Duodenal mucosa (tissue), 2 donors: ENCODE measurements at regions not wholly inside any gene's neighbourhood (a gene's known extent, or its start where the extent isn't known, plus 50 kb on each side); places are given as distances from the start of the nearest gene placed in this dataset.

Experiments
- H3K27ac ChIP-seq: one replicate; pipeline ENCODE4 v1.7.0; 2013; ENCODE audit warnings: low read depth, low read length
- H3K27me3 ChIP-seq, 2 donors: one replicate each; pipeline ENCODE4 v1.7.0; 2013; ENCODE audit warnings: low read length in 2 of 2, control low read depth in 1 of 2; ENCODE audit not compliant: insufficient read depth in 2 of 2, control insufficient read depth in 1 of 2
- H3K36me3 ChIP-seq, 2 donors: one replicate each; pipeline ENCODE4 v1.7.0; 2013; ENCODE audit warnings: low read length in 2 of 2, control low read depth in 1 of 2; ENCODE audit not compliant: insufficient read depth in 2 of 2, control insufficient read depth in 1 of 2
- H3K4me1 ChIP-seq, 2 donors: one replicate each; pipeline ENCODE4 v1.7.0; 2013; ENCODE audit warnings: low read length in 2 of 2, control low read depth in 1 of 2; ENCODE audit not compliant: insufficient read depth in 2 of 2, control insufficient read depth in 1 of 2
- H3K4me3 ChIP-seq, 2 donors: one replicate each; pipeline ENCODE4 v1.7.0; 2013; ENCODE audit warnings: low read length in 2 of 2, low read depth in 1 of 2
- H3K9ac ChIP-seq, 2 donors: one replicate each; pipeline ENCODE4 v1.7.0; 2013; ENCODE audit warnings: low read length in 2 of 2, low read depth in 1 of 2
- H3K9me3 ChIP-seq, 2 donors: one replicate each; pipeline ENCODE4 v1.7.0; 2013; ENCODE audit warnings: low read length in 2 of 2, control low read depth in 1 of 2; ENCODE audit not compliant: control insufficient read depth in 1 of 2

GRCh38 chr2:217724471-217724870 lies 278.3 kb downstream of the TNS1 start:
- Histone ChIP-seq H3K9me3 (no peaks in the 10 kb centered on the region), H3K27ac (no peak overlapping the region), H3K36me3 (no peaks in the 10 kb centered on the region), H3K4me1 (no peaks in the 10 kb centered on the region), H3K9ac (no peak overlapping the region), H3K4me3 (no peak overlapping the region), H3K27me3 (no peaks in the 10 kb centered on the region)

GRCh38 chr2:217723981-217724380 lies 278.8 kb downstream of the TNS1 start:
- no peak overlapping the region for H3K27ac ChIP-seq
- no peaks in the 10 kb centered on the region for H3K36me3 ChIP-seq
- H3K9ac ChIP-seq = no peak overlapping the region
- no peaks in the 10 kb centered on the region for H3K27me3 ChIP-seq
- H3K9me3 ChIP-seq = no peaks in the 10 kb centered on the region
- H3K4me3 ChIP-seq = no peak overlapping the region
- no peaks in the 10 kb centered on the region for H3K4me1 ChIP-seq

GRCh38 chr2:217722883-217723472 lies 279.8 kb downstream of the TNS1 start:
- Histone ChIP-seq H3K27ac (no peak overlapping the region), H3K4me1 (no peaks in the 10 kb centered on the region), H3K36me3 (no peaks in the 10 kb centered on the region), H3K9ac (no peak overlapping the region), H3K27me3 (no peaks in the 10 kb centered on the region), H3K9me3 (no peaks in the 10 kb centered on the region), H3K4me3 (no peak overlapping the region)

GRCh38 chr2:217717646-217718045 lies 285.1 kb downstream of the TNS1 start:
- H3K27ac ChIP-seq = no peak overlapping the region
- H3K9ac ChIP-seq = no peak overlapping the region
- H3K4me3 ChIP-seq = no peak overlapping the region
- H3K4me1 ChIP-seq = peaks cover 0 to 7% of the 10 kb centered on the region in 2 donors
- no peaks in the 10 kb centered on the region for H3K27me3 ChIP-seq
- no peaks in the 10 kb centered on the region for H3K9me3 ChIP-seq
- H3K36me3 ChIP-seq = no peaks in the 10 kb centered on the region

DNA sequence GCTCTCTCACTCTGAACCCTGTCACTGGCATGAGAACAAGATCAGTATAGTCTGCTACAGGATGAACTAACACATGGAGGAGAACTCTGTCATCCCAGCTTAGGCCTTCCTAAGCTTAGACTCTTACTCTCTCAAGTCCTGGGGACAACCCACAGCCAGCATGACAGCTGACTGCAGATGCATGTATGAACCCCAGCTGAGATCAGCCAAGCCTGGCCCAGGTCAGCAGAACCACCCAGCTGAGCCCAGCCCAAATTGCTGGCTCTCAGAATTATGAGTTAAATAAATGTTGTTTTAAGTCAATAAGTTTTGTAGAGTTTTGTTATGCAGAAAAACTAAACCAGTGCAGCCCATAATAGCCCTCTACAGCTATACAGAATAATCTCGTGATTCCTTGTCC lies 287.3 kb downstream of the TNS1 start:
- H3K36me3 ChIP-seq = no peaks in the 10 kb centered on the region
- no peaks in the 10 kb centered on the region for H3K9me3 ChIP-seq
- H3K9ac ChIP-seq = no peak overlapping the region
- H3K27me3 ChIP-seq = no peaks in the 10 kb centered on the region
- no peak overlapping the region for H3K4me3 ChIP-seq
- peaks cover 0 to 7% of the 10 kb centered on the region in 2 donors for H3K4me1 ChIP-seq
- H3K27ac ChIP-seq = no peak overlapping the region

DNA sequence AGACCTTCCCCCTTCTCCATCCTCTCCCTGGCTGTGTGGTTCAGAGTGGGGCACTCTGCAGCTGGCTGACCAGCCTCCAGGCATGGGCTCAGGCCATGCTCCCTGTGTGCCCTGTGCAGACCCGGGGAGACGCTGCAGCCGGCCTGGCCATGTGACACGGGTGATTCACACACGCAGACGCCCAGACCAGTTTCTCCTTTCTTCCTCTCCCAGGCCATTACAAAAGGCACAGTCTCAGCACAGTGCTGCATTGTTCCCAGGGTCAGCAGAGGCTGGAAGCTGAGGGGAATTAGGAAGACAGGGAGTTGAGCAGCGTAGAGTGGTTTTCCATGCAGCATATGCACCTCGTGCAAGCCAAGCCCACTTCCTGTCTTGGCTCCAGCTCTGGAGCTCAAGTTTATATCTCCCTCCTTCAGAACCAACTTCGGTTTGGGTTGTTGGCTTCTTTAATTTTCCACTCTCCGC lies 288.5 kb downstream of the TNS1 start:
- no peaks in the 10 kb centered on the region for H3K27me3 ChIP-seq
- peaks cover 0 to 7% of the 10 kb centered on the region in 2 donors for H3K4me1 ChIP-seq
- no peak overlapping the region for H3K4me3 ChIP-seq
- H3K27ac ChIP-seq = no peak overlapping the region
- H3K9me3 ChIP-seq = no peaks in the 10 kb centered on the region
- no peaks in the 10 kb centered on the region for H3K36me3 ChIP-seq
- H3K9ac ChIP-seq = no peak overlapping the region

GRCh38 chr2:217713395-217714286 lies 289.2 kb downstream of the TNS1 start:
- no peaks in the 10 kb centered on the region for H3K36me3 ChIP-seq
- no peak overlapping the region for H3K9ac ChIP-seq
- H3K4me3 ChIP-seq = no peak overlapping the region
- H3K27ac ChIP-seq = no peak overlapping the region
- H3K27me3 ChIP-seq = no peaks in the 10 kb centered on the region
- peaks cover 0 to 7% of the 10 kb centered on the region in 2 donors for H3K4me1 ChIP-seq
- H3K9me3 ChIP-seq = no peaks in the 10 kb centered on the region

DNA sequence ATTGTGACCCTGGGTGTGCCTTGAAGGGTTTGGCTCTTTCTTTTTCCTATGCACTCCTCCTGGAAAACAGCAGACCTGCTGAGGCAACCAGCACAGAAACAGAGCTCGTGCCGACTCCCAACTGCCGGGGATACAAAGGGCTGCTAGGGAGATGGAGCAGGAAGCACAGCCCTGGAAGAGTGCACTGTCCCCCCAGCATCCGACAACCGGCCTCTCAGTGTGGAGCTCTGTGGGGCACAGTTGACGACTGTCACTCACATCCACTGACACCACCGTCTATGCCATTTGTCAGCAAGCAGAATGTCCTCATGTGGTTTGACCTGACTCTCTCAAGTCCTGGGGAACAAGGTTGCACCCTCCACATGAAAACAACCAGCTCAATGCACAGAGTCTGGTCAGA lies 290.4 kb downstream of the TNS1 start:
- H3K4me1 ChIP-seq = peaks cover 0 to 7% of the 10 kb centered on the region in 2 donors
- no peaks in the 10 kb centered on the region for H3K36me3 ChIP-seq
- H3K27ac ChIP-seq = no peak overlapping the region
- no peaks in the 10 kb centered on the region for H3K9me3 ChIP-seq
- H3K4me3 ChIP-seq = no peak overlapping the region
- H3K9ac ChIP-seq = no peak overlapping the region
- no peaks in the 10 kb centered on the region for H3K27me3 ChIP-seq

DNA sequence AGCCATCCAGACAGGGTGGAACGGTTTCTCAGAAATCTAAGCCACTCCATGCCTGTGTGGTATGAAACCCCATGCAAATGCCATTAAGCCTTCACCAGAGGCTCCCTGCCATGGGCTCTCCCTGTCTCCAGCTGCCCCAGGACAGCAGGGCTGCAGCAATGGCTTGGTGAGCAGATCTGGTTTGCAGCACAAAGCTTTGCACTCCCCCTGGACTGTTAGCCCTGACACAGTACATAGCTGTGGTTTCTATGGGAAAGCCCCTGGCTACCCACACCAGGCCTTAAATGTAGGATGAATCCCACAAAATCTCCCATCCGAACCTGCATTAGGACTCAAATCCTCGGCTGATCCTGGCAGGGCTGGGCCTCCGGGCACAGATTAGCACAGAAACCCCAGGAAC lies 291.6 kb downstream of the TNS1 start:
- no peaks in the 10 kb centered on the region for H3K36me3 ChIP-seq
- no peak overlapping the region for H3K27ac ChIP-seq
- H3K27me3 ChIP-seq = no peaks in the 10 kb centered on the region
- peaks cover 0 to 7% of the 10 kb centered on the region in 2 donors for H3K4me1 ChIP-seq
- no peak overlapping the region for H3K4me3 ChIP-seq
- H3K9me3 ChIP-seq = no peaks in the 10 kb centered on the region
- no peak overlapping the region for H3K9ac ChIP-seq

- Histone ChIP-seq H3K36me3 (no peaks in the 10 kb centered on the region), H3K27me3 (no peaks in the 10 kb centered on the region), H3K4me1 (peaks cover 0 to 7% of the 10 kb centered on the region in 2 donors), H3K9ac (no peak overlapping the region), H3K27ac (no peak overlapping the region), H3K9me3 (no peaks in the 10 kb centered on the region), H3K4me3 (no peak overlapping the region)
Observed at GRCh38 chr2:217710211-217710765, 292.5 kb downstream of the TNS1 start.
